ENCODE measurements at regions not wholly inside any gene's neighbourhood (a gene's known extent, or its start where the extent isn't known, plus 50 kb on each side); places are given as distances from the start of the nearest gene placed in this dataset.
"Not testable (repeated sequence)": the region's sequence is repeated elsewhere in the genome, so short reads cannot be mapped to it uniquely, and the experiment has no call there.

DNA sequence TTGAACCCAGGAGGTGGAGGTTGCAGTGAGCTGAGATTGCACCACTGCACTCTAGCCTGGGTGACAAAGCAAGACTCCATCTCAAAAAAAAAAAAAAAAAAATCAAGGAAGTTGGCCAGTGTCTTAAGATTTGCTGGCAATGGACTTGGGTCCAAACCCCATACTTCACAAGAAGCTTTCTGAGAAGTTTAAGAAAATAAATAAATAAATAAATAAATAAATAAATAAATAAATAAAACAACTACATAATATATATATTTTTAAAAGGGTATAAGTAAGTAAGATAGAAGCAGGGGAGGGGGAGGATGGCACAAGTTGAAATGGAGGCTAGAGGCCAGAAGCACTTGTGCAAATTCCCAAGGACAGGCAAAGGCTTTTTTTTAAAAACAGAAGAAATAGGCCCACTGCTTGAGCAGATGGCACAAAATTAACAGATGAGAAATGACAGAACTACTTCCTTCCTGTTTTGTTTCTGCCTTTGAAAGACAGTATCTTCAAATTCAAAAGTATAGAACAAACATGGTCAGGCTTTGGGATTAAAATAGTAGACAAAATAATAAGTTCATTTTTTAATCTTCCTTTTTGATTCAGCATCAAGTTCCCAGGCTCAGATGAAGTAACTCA, 287.7 kb downstream of the ALDH8A1 start (continued):
- TF ChIP-seq, protein P1, sequence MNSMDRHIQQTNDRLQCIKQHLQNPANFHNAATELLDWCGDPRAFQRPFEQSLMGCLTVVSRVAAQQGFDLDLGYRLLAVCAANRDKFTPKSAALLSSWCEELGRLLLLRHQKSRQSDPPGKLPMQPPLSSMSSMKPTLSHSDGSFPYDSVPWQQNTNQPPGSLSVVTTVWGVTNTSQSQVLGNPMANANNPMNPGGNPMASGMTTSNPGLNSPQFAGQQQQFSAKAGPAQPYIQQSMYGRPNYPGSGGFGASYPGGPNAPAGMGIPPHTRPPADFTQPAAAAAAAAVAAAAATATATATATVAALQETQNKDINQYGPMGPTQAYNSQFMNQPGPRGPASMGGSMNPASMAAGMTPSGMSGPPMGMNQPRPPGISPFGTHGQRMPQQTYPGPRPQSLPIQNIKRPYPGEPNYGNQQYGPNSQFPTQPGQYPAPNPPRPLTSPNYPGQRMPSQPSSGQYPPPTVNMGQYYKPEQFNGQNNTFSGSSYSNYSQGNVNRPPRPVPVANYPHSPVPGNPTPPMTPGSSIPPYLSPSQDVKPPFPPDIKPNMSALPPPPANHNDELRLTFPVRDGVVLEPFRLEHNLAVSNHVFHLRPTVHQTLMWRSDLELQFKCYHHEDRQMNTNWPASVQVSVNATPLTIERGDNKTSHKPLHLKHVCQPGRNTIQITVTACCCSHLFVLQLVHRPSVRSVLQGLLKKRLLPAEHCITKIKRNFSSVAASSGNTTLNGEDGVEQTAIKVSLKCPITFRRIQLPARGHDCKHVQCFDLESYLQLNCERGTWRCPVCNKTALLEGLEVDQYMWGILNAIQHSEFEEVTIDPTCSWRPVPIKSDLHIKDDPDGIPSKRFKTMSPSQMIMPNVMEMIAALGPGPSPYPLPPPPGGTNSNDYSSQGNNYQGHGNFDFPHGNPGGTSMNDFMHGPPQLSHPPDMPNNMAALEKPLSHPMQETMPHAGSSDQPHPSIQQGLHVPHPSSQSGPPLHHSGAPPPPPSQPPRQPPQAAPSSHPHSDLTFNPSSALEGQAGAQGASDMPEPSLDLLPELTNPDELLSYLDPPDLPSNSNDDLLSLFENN (IDR thresholded peaks at IDR 0.05; ENCODE audit: low read depth in 2 of 2, low read length in 2 of 2): no peak
- TF ChIP-seq ZNF121 (CRISPR knock-in tag; conservative IDR thresholded peaks at IDR 0.05): no peak

GRCh38 chr6:134659885-134660284, 290.0 kb downstream of the ALDH8A1 start:
- peaks cover 8 to 18% of the 10 kb centered on the region in 2 experiments; a peak in 3 of 5 replicates for H3K27me3 ChIP-seq (ENCODE audit: control insufficient read depth in 2 of 2, insufficient read depth in 2 of 2, low read length in 2 of 2)
- H3K9me1 ChIP-seq (ENCODE audit: control insufficient read depth, insufficient read depth, low read length); H3K4me3 ChIP-seq; H3K4me2 ChIP-seq (ENCODE audit: insufficient read depth, low read length); H3K4me1 ChIP-seq (replicated peaks in 1 of 2; ENCODE audit: control insufficient read depth in 2 of 2, insufficient read depth in 2 of 2, low read length in 2 of 2); in situ Hi-C loops (cut with MboI); H4K20me1 ChIP-seq (replicated peaks; ENCODE audit: control insufficient read depth, insufficient read depth, low read length); ATAC-seq; FAIRE-seq; H3K36me3 ChIP-seq (ENCODE audit: control insufficient read depth, insufficient read depth, low read length); H3K9ac ChIP-seq (ENCODE audit: insufficient read depth in 1 of 2, low read depth in 2 of 2, low read length in 2 of 2); CTCF ChIA-PET (ENCODE audit: low intra/inter-chr PET ratio); DNase-seq (ENCODE audit: extremely low read depth in 1 of 4, low spot score in 3 of 4); H2AFZ ChIP-seq (ENCODE audit: low read depth, low read length); H3K27ac ChIP-seq (ENCODE audit: extremely low read depth, low read depth, low read length); H3K79me2 ChIP-seq (ENCODE audit: control insufficient read depth, insufficient read depth, low read length); H3K9me3 ChIP-seq (replicated peaks; ENCODE audit: control insufficient read depth, insufficient read depth, low read depth, low read length); BruUV-seq (replicated peaks): not testable (repeated sequence)
- POLR2A ChIA-PET: interaction anchor here (0.9 kb wide), 1 partner anchor 40 kb away, joined by 3 read pairs; no protein-coding TSS in a partner anchor
- 0% methylated on average over 1 of the region's 1 CpG for WGBS (ENCODE audit: insufficient coverage, low coverage, missing lambda C conversion rate)
- intact Hi-C loops (cut with micrococcal nuclease): loop anchor here (10.0 kb wide), 1 partner anchor 285 kb away; no protein-coding TSS in a partner anchor
